ENCODE measurements at regions not wholly inside any gene's neighbourhood (a gene's known extent, or its start where the extent isn't known, plus 50 kb on each side); places are given as distances from the start of the nearest gene placed in this dataset.

DNA sequence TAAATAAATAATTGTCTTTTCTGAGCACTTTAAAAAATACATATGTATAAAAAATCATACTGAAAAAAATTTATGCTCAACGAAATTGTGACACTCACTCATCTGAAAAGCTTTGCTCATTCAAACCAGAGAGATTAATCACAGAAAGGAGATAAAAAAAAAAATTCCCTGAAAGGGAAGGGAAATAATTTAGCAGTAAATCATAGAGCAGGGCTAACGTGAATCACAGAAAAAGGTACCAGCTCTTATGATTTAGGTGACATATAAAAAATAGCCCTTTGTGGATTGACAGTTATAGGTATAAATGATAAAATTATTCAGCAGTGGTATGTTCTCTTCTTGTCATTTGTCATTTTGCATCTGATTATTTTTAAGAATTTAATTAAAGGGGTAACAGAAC lies 552.7 kb upstream of the TENM3 start:
- DNase-seq: no peak

DNA sequence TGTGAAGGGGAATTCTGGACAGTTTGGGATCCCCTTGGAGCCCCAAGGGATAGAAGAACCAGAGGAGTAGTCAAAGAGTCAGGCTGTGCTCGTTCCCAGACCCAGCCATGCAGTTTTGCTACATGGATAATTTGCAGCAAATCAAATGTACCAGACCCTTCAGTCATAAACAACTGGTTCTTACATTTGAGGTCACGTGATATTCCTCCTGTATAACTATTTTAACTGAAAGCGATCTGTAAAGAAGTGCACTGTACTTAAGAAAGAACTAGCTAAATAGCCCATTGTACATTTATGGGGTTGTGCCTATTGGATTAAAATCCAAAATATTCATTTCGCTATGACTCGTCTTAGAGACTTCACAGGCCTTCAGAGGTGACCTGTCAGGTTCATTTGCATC lies 550.2 kb upstream of the TENM3 start:
- DNase-seq: no peak

DNA sequence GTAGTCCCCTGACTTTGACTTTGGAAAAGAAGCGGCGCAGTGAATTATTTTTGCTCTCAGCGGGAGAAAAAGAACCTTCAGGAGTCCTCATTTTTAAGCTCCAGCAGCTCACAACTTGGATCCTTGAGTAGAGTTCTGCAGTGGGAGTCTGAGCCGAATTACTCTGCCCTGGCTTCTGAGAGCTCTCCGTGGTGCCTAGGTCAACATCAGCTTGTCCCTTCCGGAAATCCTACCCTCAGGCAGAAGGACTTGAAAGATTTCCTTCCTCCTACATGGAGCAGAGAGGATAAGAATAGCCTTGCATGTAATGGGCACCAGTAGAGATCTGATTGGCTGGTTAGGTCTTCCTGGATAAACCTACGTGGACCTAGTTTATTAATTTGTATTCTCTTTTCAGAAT lies 549.7 kb upstream of the TENM3 start:
- DNase-seq: no peak

DNA sequence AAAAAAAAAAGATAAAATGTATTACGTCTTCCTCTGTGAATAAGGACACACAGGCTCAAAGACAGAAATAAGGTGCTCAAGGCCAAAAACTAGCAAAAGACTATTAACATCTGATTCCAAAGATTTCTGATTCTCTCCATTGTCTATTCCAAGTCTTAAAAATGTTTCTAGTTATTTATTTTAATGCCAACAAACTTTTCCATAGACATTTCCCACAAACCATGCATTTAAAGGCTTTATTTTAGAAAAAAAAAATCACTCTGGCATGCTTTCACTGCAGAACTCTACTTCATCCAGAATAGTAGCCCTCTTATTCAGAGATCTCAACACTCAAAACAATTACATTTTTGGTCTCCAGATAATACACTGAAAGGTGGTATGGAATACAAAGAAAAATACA lies 545.0 kb upstream of the TENM3 start:
- DNase-seq: no peak

DNA sequence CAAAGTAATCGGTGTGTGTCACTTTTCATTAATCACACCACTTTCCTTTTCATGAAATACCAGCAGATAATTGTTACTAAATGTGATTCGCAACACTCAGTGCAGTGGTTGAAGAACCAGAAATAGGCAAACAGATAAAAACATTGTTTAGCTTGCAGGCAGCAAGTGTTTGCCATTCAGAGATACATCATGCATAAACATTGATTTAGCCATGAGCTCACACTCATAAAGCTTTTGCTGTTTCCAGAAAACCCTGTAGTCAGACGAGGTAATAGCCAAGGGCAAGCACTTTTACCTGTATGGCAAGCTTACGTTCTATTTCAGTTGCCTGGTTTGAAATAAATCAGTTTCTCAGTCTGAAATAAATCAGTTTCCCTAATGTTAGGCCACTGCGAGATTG lies 542.0 kb upstream of the TENM3 start:
- no peak for DNase-seq

DNA sequence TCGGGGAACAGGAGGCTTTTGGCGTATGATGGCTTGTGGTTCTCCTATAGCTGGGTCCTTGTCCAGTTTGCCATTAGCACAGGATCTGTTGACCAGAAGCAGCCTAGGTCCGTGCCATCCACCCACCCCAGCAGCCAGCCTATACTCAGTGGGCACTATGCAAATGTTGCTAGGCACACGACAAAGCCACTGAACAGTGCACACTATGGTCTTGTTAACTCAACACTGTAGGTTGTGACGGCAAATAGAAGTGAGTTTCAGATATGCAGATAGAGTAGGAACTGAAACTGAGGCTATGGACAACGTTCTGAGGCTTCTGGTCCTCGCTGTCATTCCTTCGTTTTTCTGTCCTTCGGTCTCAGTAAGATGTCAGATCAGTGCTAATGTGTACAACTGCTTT lies 541.3 kb upstream of the TENM3 start:
- DNase-seq: no peak

DNA sequence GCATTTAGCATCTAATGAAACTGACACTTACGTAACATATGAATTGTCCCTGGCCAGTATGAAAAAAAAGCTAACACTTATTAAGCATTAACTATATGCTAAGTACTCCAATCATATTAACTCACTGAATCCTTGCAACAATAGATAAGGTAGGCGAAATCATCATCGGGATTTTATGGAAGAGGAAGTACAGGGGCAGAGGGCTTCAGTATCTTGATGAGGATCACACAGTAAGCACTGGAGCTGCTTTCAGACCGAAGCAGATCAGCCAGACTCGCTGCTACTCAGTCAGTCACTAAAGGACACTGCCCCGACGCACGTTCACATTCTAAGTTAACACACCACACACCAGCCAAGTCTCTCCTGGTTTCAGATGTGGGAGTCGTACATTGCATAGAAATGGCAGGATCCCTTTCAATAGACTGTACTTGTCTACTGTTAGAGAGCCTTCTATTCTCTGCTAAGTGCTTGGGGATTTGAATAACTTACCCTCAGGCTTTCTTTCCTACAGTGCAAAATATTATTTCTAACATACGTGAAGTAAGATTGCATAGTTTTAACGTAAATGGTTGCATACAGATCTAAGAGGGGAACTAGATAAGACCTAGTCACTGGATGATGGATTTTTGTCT lies 540.2 kb upstream of the TENM3 start:
- no peak for DNase-seq

DNA sequence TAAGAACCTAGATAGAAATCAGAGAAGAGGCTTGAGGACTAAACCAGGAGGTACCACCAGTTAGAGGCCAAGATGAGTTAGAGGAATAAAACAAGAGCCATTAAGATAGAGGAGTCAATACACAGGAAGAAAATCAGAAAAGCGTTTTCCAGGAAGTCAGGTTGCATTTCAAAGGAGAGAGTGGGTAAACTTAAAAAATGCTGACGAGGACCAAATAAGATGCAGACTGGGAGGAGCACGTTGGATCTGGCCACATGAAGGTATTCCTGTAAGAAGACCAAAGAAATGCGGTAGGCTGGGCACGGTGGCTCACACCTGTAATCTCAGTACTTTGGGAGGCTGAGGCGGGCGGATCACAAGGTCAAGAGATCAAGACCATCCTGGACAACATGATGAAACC lies 533.1 kb upstream of the TENM3 start:
- no peak for DNase-seq

DNA sequence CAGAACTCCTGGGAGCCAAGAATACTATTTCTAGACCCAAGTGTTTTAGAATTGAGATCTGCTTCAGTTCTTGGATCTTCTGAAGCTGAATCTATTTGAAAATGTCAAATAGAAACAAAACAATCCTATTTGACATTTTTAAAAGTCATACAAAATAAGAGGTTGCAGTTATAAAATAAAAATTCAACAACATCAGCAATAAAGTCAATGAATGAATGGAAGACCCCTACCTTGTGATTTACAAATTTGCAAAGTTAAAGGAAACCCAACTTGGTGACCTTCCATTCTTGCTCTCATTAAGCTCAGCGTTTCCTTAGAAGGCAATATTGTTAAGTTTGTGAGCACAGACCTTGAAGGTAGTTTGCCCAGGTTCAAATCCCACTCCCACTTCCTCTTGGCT lies 531.8 kb upstream of the TENM3 start:
- DNase-seq: no peak

DNA sequence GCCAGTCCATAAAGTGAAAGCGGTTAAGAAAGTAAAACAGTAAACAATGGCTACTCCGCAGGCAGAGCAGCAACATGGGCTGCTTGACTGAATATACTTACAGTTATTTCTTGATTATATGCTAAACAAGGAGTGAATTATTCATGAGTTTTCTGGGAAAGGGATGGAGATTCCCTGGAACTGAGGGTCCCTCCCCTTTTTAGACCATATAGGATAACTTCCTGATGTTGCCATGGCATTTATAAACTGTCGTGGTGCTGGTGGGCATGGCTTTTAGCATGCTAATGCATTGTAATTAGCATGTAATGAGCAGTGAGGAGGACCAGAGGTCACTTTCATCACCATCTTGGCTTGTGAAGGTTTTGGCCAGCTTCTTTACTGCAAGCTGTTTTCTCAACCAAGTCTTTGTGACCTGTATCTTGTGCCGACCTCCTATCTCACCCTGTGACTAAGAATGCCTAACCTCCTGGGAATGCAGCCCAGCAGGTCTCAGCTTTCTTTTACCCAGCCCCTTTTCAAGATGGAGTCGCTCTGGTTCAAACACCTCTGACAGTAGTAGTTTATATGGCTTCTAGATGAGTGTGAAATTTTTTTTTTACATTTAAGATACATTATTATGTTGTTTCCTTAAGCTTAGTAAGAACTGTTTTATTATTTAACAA lies 514.8 kb upstream of the TENM3 start:
- DNase-seq: no peak

DNA sequence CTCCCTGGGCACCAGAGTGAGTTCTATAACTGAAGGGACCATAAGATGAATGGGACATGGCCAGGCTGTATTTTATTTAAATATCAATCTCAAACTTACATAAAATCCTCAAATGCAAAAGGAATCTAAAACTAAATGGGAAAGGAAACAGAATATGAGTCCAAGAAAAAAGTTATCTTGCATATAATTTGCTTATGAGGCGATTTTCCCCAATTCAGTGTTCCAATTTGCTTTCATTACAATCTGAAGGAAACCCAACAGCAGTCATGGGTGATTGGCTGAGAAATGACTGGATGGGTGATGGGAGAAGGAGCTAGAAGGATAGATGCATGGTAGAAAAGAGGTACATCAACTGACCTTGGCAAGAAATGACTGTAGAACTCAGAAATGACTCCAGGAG lies 511.3 kb upstream of the TENM3 start:
- no peak for DNase-seq

DNA sequence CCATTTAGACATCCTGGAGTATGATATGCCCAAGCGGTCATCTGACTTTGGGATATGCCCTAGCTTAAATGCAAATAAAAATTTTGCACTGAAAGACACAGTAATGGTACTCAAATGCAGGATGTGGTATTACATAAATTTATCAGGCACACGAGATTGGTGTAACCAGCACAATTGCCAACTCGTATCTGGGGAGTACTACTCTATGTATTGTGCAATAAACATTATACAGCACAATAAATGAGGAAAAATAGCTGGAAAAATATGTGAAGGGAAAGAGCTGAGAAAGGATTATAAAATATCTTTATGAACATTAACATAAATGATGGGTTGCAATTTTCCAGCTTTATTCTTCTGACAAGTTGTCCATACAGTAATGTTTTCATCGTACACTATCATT lies 505.5 kb upstream of the TENM3 start:
- DNase-seq: no peak

DNA sequence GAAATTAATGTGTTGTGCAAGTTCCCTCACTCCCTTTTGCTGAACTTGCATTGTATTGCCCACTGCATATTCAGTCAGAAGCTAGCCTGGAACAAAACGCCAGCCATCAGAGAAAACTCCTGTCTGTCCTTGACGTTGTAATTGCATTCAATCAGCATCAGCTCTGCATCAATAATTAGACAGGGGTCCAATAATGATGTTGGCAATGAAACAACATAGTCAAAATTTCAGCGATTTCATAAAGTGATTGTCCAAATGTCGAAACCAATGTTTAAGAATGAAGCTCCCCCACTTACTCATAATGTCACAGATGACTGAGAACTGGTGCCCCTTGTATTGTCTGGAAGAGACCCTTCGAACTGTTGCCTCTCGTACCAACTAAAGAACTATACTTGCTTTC lies 504.2 kb upstream of the TENM3 start:
- no peak for DNase-seq

DNA sequence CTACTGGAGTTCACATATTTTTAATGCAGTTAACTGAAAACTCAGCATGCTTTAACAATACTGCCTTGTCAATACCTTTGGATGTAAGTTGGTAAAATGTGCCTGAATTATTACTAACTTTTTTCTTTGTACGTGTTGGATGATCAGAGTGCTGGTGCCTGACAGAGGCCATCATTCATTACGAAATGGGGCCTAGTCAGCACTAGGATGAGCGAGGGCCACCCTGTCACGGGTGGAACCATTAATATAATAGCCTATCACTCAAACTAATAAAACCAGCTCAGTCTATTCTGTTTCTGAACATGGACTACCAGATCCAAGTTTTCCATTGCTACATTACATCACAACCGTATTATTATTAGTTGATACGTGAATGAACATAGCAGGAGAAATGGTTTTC lies 501.7 kb upstream of the TENM3 start:
- no peak for DNase-seq

DNA sequence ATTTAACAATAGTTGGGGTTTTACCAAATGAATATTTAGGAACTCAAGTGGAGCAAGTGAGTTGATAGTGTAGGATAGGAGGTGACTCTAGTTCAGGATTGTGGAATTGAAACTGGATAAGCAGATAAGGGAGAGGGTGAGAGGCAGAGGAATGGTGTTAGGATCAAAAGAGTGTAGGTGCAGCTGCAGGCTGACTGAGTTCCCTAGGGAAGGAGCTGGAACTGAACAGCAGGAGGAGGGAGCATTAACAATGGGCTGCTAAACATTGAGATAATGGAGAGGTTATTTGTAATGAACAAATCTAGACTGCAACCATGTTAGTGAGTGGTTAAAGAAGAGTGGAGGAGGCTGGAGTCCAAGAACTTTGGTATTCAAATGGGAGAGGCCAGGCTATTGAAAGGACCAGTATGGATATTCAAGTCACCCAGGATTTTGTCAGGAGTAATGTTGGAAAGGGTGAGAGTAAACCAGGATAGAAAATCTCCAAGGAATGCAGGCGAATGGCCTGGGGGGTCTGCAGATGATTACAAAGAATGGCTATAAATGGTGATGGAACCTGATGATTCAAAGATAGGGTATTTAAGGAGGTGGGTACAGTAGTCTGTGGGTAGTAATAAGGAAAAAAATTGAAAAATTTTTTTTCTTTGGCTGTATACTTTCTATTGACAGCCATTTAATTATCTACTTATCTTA lies 497.1 kb upstream of the TENM3 start:
- no peak for DNase-seq

DNA sequence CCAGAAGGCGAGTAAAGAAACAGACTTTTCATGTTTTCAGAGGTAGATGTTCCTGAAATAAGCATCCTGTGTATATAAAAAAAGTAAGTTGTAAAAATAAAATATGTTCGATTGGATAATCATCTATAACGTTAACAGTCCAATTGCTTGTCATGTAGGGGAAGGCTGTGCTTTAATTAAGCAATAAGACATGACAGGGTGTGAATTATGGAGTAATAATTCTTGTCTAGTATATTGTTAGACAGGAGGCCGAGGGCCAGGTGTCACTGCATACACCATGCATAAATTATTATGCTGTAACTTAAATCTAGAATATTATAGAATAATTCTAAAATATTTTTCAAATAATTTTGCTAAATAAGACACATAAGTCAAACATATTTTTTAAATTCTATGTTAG lies 494.6 kb upstream of the TENM3 start:
- DNase-seq: no peak

DNA sequence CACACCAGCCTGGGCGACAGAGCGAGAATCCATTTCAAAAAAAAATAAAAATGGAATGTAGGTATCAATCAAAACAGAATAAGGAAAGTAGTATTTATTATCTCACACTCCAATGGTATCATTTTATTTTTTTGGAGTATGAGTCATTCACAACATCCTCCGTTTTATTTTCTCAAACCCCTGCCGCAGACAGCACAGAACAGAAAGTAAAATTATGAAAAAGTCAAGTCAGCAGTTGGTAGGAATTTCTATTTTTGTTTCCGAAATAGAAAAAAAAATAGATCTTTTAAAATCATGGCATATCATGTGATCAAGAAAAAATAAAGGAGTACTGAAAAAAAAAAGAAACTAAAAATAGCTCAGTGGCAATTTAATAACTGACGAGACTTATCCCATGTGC lies 490.7 kb upstream of the TENM3 start:
- no peak for DNase-seq

DNA sequence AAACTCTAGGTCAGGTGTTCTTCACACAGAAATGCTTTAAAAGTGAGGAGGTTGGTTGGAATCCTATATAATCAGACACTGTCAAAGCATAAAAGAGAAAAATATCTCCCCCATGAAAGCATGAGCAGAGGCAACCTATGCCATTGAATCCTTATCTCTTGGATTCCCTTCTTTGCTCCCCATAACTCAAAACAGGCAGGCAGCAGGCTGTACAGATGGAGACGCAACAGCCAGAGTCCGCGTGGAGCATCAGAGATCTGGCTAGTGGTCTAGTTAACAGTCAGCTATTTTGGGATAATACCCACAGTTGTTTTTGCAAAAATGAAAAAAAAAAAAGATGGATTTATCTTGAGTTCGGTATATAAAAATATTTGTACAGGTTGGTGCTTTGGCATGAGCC lies 490.0 kb upstream of the TENM3 start:
- DNase-seq: no peak

DNA sequence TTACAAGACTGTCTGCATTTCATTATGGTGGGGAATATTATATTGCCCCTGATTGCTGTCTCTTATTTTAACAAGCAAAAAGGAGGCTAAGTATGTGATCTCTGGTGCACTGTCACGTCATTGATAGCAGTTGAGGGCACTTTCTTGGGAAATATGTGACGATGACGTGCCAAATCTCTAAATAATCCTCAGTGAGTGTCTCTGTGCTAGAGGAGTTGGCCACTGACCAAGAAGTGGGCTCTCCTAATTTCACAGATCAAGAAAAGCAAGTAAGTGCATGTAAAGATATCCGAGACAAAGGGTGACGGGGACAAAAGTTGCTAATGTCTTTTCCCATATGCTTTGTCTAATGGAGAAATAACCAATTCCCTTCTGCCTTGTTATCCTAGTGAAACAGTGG lies 487.4 kb upstream of the TENM3 start:
- DNase-seq: no peak

DNA sequence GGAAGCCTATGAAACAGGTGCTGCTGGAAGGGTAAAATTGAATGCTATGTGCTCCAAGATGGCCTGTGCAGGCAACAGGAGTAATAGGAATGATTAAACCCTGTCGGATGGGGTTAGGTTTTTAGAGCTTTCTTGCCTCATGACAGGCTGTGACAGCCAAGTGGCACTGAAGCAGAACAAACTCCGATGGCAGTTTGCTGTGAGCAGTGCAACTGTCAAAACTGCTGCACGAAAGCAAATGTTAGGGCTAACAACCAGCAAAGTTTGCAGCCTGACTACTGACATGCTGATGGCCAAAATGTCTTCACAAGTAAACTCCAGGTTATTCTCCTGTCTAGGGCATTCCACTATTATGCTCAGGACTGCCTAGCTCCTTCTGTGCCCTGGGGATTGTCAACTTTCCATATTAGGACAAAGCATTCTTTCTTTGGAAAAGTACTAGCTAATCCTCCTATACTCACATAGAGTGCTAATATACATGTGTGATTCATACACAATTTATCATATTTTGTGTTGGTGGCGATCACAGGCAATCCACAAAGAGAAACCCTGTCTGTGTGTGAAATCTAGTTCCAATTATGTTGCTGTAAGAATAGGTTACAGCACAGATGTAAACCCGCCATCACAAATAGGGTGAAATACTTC lies 486.6 kb upstream of the TENM3 start:
- no peak for DNase-seq

DNA sequence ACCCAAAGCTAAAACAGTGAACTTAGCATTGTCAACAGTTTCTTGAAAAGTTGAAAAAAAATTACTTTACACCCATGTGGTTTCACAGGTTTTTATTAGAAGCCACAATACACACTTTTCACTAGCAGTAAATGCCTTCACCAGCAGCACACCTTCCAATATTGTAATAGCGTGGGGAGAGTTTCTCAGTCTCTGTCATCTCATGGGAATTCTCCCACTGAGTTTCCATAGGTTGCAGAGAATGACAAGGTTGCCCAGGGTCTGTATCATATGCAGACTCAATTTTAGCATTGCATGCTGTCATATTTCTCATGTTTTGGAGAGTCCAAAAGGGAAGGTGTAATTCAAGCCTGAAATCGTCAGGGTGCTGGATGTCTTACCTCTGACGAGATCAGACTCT lies 486.1 kb upstream of the TENM3 start:
- no peak for DNase-seq

DNA sequence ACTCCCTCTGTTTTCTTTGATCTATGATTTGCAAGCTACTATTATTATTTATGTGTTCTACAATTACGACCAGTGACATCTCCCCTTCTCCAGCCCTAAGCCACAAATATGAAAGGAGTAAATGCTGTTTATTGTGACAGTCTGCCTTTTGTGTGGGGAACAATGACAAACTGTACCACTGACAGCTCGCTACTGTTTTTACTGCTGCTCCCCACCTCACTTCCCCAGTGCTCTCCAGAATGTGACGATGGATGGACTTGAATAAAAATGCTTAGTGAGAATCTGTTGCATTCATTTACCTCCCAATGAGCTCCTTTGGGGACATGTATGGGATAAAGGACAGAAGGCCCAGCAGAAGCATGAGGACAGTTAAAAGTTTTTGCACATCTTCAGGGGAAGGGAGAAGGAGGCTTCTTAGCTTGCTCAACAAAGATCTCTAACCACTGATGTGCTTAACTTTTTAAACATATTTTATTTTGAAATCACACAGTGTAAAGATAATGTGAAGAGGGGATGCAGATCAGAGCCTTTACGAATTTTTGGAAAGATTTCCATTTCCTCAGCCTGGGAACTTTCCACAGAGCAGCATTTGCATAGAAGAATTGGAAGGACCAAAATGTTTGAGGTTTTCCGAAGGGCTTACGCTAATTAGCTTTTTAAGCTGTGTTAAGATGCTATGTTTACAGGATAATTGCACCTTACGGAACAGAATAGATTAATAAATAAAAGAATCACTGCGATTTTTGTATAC lies 485.1 kb upstream of the TENM3 start:
- no peak for DNase-seq

DNA sequence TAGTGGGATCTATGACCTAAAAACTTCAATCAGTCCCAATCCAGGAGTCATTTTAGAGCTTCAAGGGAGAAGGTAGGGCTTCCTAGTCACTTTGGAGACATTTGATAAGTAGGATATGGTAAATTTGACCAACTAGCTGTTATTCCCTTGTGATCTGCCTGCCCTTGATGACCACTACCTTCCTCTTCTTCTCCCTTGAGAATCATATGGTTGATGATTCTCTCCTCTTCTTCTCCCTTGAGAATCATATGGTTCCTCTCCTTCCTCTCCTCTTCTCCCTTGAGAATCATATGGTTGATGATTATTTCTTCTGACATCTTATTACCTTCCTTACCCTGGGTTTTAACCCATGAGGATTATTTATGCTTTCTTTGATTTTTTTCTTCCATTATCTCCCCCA lies 482.6 kb upstream of the TENM3 start:
- DNase-seq: no peak

Measured in left kidney (tissue), 1 donor.